Testis (tissue), 2 donors: ENCODE measurements at regions not wholly inside any gene's neighbourhood (a gene's known extent, or its start where the extent isn't known, plus 50 kb on each side); places are given as distances from the start of the nearest gene placed in this dataset.

Experiments used
- DNase-seq: peaks from one replicate; pipeline ENCODE4 v3.0.0-alpha.2; 2019
- H3K27ac ChIP-seq, 2 donors: fragments of 200-600 bp; sonication (generic); one replicate each; pipeline ENCODE4 v1.5.1; 2019
- H3K27me3 ChIP-seq: fragments of 200-600 bp; sonication (generic); one replicate; pipeline ENCODE4 v1.5.1; 2019
- H3K36me3 ChIP-seq: fragments of 200-600 bp; sonication (generic); one replicate; pipeline ENCODE4 v1.5.1; 2017; ENCODE audit warnings: low read depth; ENCODE audit errors: missing control alignments
- H3K4me1 ChIP-seq: fragments of 200-600 bp; sonication (generic); one replicate; pipeline ENCODE4 v1.5.1; 2019
- H3K4me3 ChIP-seq, 2 donors: fragments of 200-600 bp; sonication (generic); one replicate each; pipeline ENCODE4 v1.5.1; 2017 to 2019
- H3K9me3 ChIP-seq: fragments of 200-600 bp; sonication (generic); one replicate; pipeline ENCODE4 v1.5.1; 2017
- CTCF ChIP-seq, 3 experiments: fragments of 450-650 bp in 2 of 3; fragments of 200-600 bp in 1 of 3; sonication (generic) in 1 of 3; IDR thresholded peaks; one replicate each; pipeline ENCODE4 v1.5.1; 2016 to 2019; ENCODE audit warnings: antibody characterized with exemption in 3 of 3, mild to moderate bottlenecking in 2 of 3, moderate library complexity in 1 of 3
- POLR2A ChIP-seq: fragments of 450-650 bp; IDR thresholded peaks from one replicate; pipeline ENCODE4 v1.6.1; 2017; ENCODE audit warnings: antibody characterized with exemption, mild to moderate bottlenecking, moderate library complexity
- WGBS, 2 donors: methylation state at CpG; one replicate each; pipeline ENCODE4 v1.1.5; 2018; 5-methylcytosine and 5-hydroxymethylcytosine counted together
- intact Hi-C: fragments of 100-400 bp; cut with DNase I; formaldehyde crosslinking; loops from one replicate; pipeline ENCODE4 v1.15.1; 2023; ENCODE audit warnings: low total_unique reads

- intact Hi-C loops = no loop called here
- 77 to 89% methylated on average over 2 of the region's 2 CpGs for WGBS, 2 donors
- Histone ChIP-seq H3K4me3 (no peak overlapping the region), H3K9me3 (no peaks in the 10 kb centered on the region), H3K27ac (no peak overlapping the region), H3K4me1 (no peaks in the 10 kb centered on the region), H3K27me3 (no peaks in the 10 kb centered on the region), H3K36me3 (no peaks in the 10 kb centered on the region)
- no peak for DNase-seq
- no peak for TF ChIP-seq CTCF (IDR thresholded peaks at IDR 0.05)
- TF ChIP-seq POLR2A = no peak
Measured at GRCh38 chr4:28555866-28556265, 1695.2 kb downstream of the STIM2 start.

- WGBS, 2 donors = 87 to 90% methylated on average over 2 of the region's 2 CpGs
- H3K36me3 ChIP-seq = no peaks in the 10 kb centered on the region
- H3K4me1 ChIP-seq = no peaks in the 10 kb centered on the region
- no peak overlapping the region for H3K4me3 ChIP-seq
- H3K27ac ChIP-seq = no peak overlapping the region
- intact Hi-C loops = no loop called here
- TF ChIP-seq CTCF (IDR thresholded peaks at IDR 0.05) = no peak
- no peak for TF ChIP-seq POLR2A
- no peaks in the 10 kb centered on the region for H3K27me3 ChIP-seq
- no peak for DNase-seq
- no peaks in the 10 kb centered on the region for H3K9me3 ChIP-seq
Measured at GRCh38 chr4:28557755-28558154, 1697.1 kb downstream of the STIM2 start.

GRCh38 chr4:28558895-28559294 is 1698.3 kb downstream of the STIM2 start:
- H3K27me3 ChIP-seq = no peaks in the 10 kb centered on the region
- no peaks in the 10 kb centered on the region for H3K4me1 ChIP-seq
- DNase-seq = no peak
- no peaks in the 10 kb centered on the region for H3K9me3 ChIP-seq
- no peak for TF ChIP-seq CTCF (IDR thresholded peaks at IDR 0.05)
- 86 to 89% methylated on average over 2 of the region's 2 CpGs for WGBS, 2 donors
- no peaks in the 10 kb centered on the region for H3K36me3 ChIP-seq
- intact Hi-C loops = no loop called here
- H3K4me3 ChIP-seq = no peak overlapping the region
- H3K27ac ChIP-seq = no peak overlapping the region

GRCh38 chr4:28562913-28563312 is 1702.3 kb downstream of the STIM2 start:
- TF ChIP-seq POLR2A = no peak
- no peak for TF ChIP-seq CTCF (IDR thresholded peaks at IDR 0.05)
- H3K4me1 ChIP-seq = no peaks in the 10 kb centered on the region
- 27 to 87% methylated on average over 1 to 4 of the region's 4 CpGs for whole genome bisulfite sequencing, 2 donors
- no peaks in the 10 kb centered on the region for H3K9me3 ChIP-seq
- H3K4me3 ChIP-seq = no peak overlapping the region
- no peak for DNase-seq
- no peaks in the 10 kb centered on the region for H3K36me3 ChIP-seq
- intact Hi-C loops = no loop called here
- no peaks in the 10 kb centered on the region for H3K27me3 ChIP-seq
- H3K27ac ChIP-seq = no peak overlapping the region

- no peak for DNase-seq
- no peaks in the 10 kb centered on the region for H3K36me3 ChIP-seq
- no peaks in the 10 kb centered on the region for H3K4me1 ChIP-seq
- no peak overlapping the region for H3K4me3 ChIP-seq
- no peaks in the 10 kb centered on the region for H3K9me3 ChIP-seq
- intact Hi-C loops = no loop called here
- no peak overlapping the region for H3K27ac ChIP-seq
- 59 to 61% methylated on average over 2 of the region's 2 CpGs for WGBS, 2 donors
- no peaks in the 10 kb centered on the region for H3K27me3 ChIP-seq
- TF ChIP-seq CTCF (IDR thresholded peaks at IDR 0.05) = no peak
- TF ChIP-seq POLR2A = no peak
Measured at GRCh38 chr4:28565396-28565795, 1704.8 kb downstream of the STIM2 start.
